H1 (cell line): ENCODE measurements at regions not wholly inside any gene's neighbourhood (a gene's known extent, or its start where the extent isn't known, plus 50 kb on each side); places are given as distances from the start of the nearest gene placed in this dataset.

Experiments used
- CTCF ChIA-PET: fragments of 300-600 bp; sonication (Branson Sonifier 250); formaldehyde crosslinking; loops from one replicate; lab custom pipeline; 2021; ENCODE audit not compliant: partially characterized antibody; lab: Charles Lee
- POLR2A ChIA-PET: fragments of 300-600 bp; sonication (Branson Sonifier 250); formaldehyde crosslinking; loops from one replicate; lab custom pipeline; 2021; ENCODE audit warnings: inconsistent platforms; ENCODE audit not compliant: partially characterized antibody; lab: Charles Lee
- DNase-seq, 2 experiments: peaks; one replicate each; pipeline versions ENCODE4 v3.0.0 to v3.0.0-alpha.2; 2010 to 2022; ENCODE audit warnings: low spot score in 2 of 2, low read depth in 1 of 2, mixed read lengths in 1 of 2
- FAIRE-seq: peaks from 2 replicates; lab custom pipeline; 2011; peaks lifted over from hg19 to GRCh38; lab: Jason Lieb, UNC
- H2AFZ ChIP-seq: 2 replicates; pipeline ENCODE4 v1.8.1; 2012; ENCODE audit warnings: low read length, inconsistent platforms
- H2AK5ac ChIP-seq: 2 replicates; pipeline ENCODE4 v1.6.1; 2013; ENCODE audit warnings: low read depth, low read length
- H2BK120ac ChIP-seq: replicated peaks from 2 replicates; pipeline ENCODE3; 2013; ENCODE audit warnings: low read depth, low read length, inconsistent platforms
- H2BK12ac ChIP-seq: 2 replicates; pipeline ENCODE4 v1.6.1; 2013; ENCODE audit warnings: low read depth, low read length
- H2BK15ac ChIP-seq: 2 replicates; pipeline ENCODE4 v1.6.1; 2013; ENCODE audit warnings: low read length
- H2BK20ac ChIP-seq: 2 replicates; pipeline ENCODE4 v1.6.1; 2013; ENCODE audit warnings: low read length
- H2BK5ac ChIP-seq: 2 replicates; pipeline ENCODE4 v1.6.1; 2013; ENCODE audit warnings: low read depth, low read length
- H3K14ac ChIP-seq: 2 replicates; pipeline ENCODE4 v1.6.1; 2013; ENCODE audit warnings: inconsistent platforms; ENCODE audit not compliant: insufficient read length
- H3K18ac ChIP-seq: 2 replicates; pipeline ENCODE4 v1.6.1; 2013; ENCODE audit warnings: low read length; ENCODE audit errors: extremely low read depth
- H3K23ac ChIP-seq: 2 replicates; pipeline ENCODE4 v1.6.1; 2013; ENCODE audit warnings: inconsistent platforms; ENCODE audit not compliant: insufficient read length
- H3K23me2 ChIP-seq: 2 replicates; pipeline ENCODE4 v1.6.1; 2013; ENCODE audit warnings: low read depth, low read length
- H3K27ac ChIP-seq: 2 replicates; pipeline ENCODE4 v1.6.1; 2011; ENCODE audit warnings: low read depth, low read length, inconsistent platforms
- H3K27me3 ChIP-seq, 4 experiments: replicated peaks in 1 of 4; 1 replicate in 1 of 4; 2 replicates in 3 of 4; pipeline versions ENCODE4 v1.6.1 to v1.8.1; 2011 to 2013; ENCODE audit warnings: low read length in 3 of 4, mild to moderate bottlenecking in 3 of 4, inconsistent platforms in 2 of 4, mixed read lengths in 2 of 4, moderate library complexity in 1 of 4; ENCODE audit not compliant: control insufficient read depth in 3 of 4, insufficient read depth in 3 of 4; ENCODE audit errors: extremely low read depth in 1 of 4
- H3K36me3 ChIP-seq, 4 experiments: 2 replicates each; pipeline versions ENCODE4 v1.6.1 to v1.8.1; 2011 to 2013; ENCODE audit warnings: mild to moderate bottlenecking in 4 of 4, low read length in 3 of 4, moderate library complexity in 2 of 4, control low read depth in 1 of 4, inconsistent platforms in 1 of 4; ENCODE audit not compliant: insufficient read depth in 4 of 4, control insufficient read depth in 2 of 4
- H3K4ac ChIP-seq: replicated peaks from 2 replicates; pipeline ENCODE3; 2013; ENCODE audit warnings: low read length, low read depth, mixed read lengths, inconsistent platforms; ENCODE audit not compliant: insufficient read length
- H3K4me1 ChIP-seq, 4 experiments: replicated peaks in 1 of 4; 1 replicate in 1 of 4; 2 replicates in 3 of 4; pipeline versions ENCODE4 v1.6.1 to v1.8.1; 2011 to 2013; ENCODE audit warnings: low read length in 3 of 4, inconsistent platforms in 2 of 4, mixed read lengths in 1 of 4; ENCODE audit not compliant: insufficient read depth in 4 of 4, control insufficient read depth in 3 of 4
- H3K4me2 ChIP-seq, 2 experiments: 2 replicates each; pipeline versions ENCODE4 v1.6.1 to v1.8.1; 2011 to 2013; ENCODE audit warnings: low read depth in 2 of 2, low read length in 2 of 2, control low read depth in 1 of 2, inconsistent platforms in 1 of 2, mild to moderate bottlenecking in 1 of 2; ENCODE audit not compliant: insufficient read depth in 1 of 2
- H3K4me3 ChIP-seq, 4 experiments: fragments of 200-600, 300-600 bp in 1 of 4; sonication (generic), shearing (Covaris generic), sonication (Bioruptor Twin) in 1 of 4; 2 replicates each; pipeline versions ENCODE4 v1.5.1 to v1.8.1; 2011 to 2016; ENCODE audit warnings: low read length in 4 of 4, low read depth in 3 of 4, control low read depth in 2 of 4, inconsistent platforms in 2 of 4, mild to moderate bottlenecking in 2 of 4, mixed read lengths in 1 of 4, moderate library complexity in 1 of 4; ENCODE audit not compliant: insufficient read depth in 2 of 4; ENCODE audit errors: extremely low read depth in 1 of 4
- H3K56ac ChIP-seq: replicated peaks from 2 replicates; pipeline ENCODE3; 2013; ENCODE audit warnings: low read depth, mild to moderate bottlenecking, mixed read lengths, low read length, inconsistent platforms; ENCODE audit not compliant: insufficient read length
- H3K79me1 ChIP-seq: 2 replicates; pipeline ENCODE4 v1.6.1; 2013; ENCODE audit warnings: low read depth, low read length, control low read depth
- H3K79me2 ChIP-seq, 2 experiments: 2 replicates each; pipeline versions ENCODE4 v1.6.1 to v1.8.1; 2012 to 2013; ENCODE audit warnings: low read length in 2 of 2, mild to moderate bottlenecking in 2 of 2, inconsistent platforms in 1 of 2; ENCODE audit not compliant: insufficient read depth in 2 of 2, control insufficient read depth in 1 of 2
- H3K9ac ChIP-seq, 4 experiments: replicated peaks in 1 of 4; 1 replicate in 1 of 4; 2 replicates in 3 of 4; pipeline versions ENCODE4 v1.6.1 to v1.8.1; 2011 to 2013; ENCODE audit warnings: low read depth in 3 of 4, low read length in 3 of 4, control low read depth in 2 of 4, mild to moderate bottlenecking in 2 of 4, moderate library complexity in 2 of 4, inconsistent platforms in 1 of 4; ENCODE audit errors: extremely low read depth in 1 of 4
- H3K9me3 ChIP-seq, 2 experiments: 2 replicates each; pipeline versions ENCODE4 v1.6.1 to v1.8.1; 2012 to 2013; ENCODE audit warnings: mild to moderate bottlenecking in 2 of 2, moderate library complexity in 2 of 2, control low read depth in 1 of 2, inconsistent platforms in 1 of 2, low read depth in 1 of 2, low read length in 1 of 2, mixed read lengths in 1 of 2; ENCODE audit not compliant: insufficient read depth in 2 of 2
- H4K20me1 ChIP-seq, 2 experiments: replicated peaks in 1 of 2; 2 replicates each; pipeline versions ENCODE3 to v1.8.1; 2011 to 2013; ENCODE audit warnings: inconsistent platforms in 2 of 2, low read length in 2 of 2, mild to moderate bottlenecking in 1 of 2; ENCODE audit not compliant: insufficient read depth in 2 of 2, control insufficient read depth in 1 of 2
- H4K5ac ChIP-seq: 2 replicates; pipeline ENCODE4 v1.6.1; 2013; ENCODE audit warnings: low read length, low read depth, mixed read lengths, inconsistent platforms; ENCODE audit not compliant: insufficient read length
- H4K8ac ChIP-seq: 2 replicates; pipeline ENCODE4 v1.8.0; 2013; ENCODE audit warnings: mild to moderate bottlenecking, moderate library complexity, low read length, inconsistent platforms; ENCODE audit not compliant: insufficient read depth; ENCODE audit errors: extremely low read depth
- H4K91ac ChIP-seq: replicated peaks from 2 replicates; pipeline ENCODE3; 2013; ENCODE audit warnings: low read length, mixed read lengths, inconsistent platforms; ENCODE audit not compliant: insufficient read length
- CBX8 ChIP-seq: fragments of 300-800, 300-1000 bp; sonication (generic); IDR thresholded peaks from 2 replicates; pipeline ENCODE4 v1.7.1; 2016; ENCODE audit warnings: low read depth, low read length, borderline replicate concordance
- JUND ChIP-seq: IDR thresholded peaks from 2 replicates; pipeline ENCODE4 v1.6.1; 2011; ENCODE audit warnings: mild to moderate bottlenecking, improper control_type of control experiment, low read length
- MAX ChIP-seq: IDR thresholded peaks from 2 replicates; pipeline ENCODE4 v1.6.1; 2012; ENCODE audit warnings: inconsistent platforms
- NRF1 ChIP-seq: IDR thresholded peaks from 2 replicates; pipeline ENCODE4 v1.6.1; 2011; ENCODE audit warnings: mild to moderate bottlenecking, low read depth, low read length, improper control_type of control experiment
- WGBS, 2 experiments: shearing (Covaris generic) in 1 of 2; methylation state at CpG; one replicate each; pipeline versions ENCODE4 v1.1.6 to v1.1.7; 2013 to 2015; ENCODE audit warnings: low lambda C conversion rate in 2 of 2, mixed read lengths in 2 of 2, inconsistent platforms in 1 of 2, low coverage in 1 of 2, missing lambda C conversion rate in 1 of 2; ENCODE audit not compliant: insufficient replicate concordance in 2 of 2, insufficient coverage in 1 of 2, insufficient read length in 1 of 2; ENCODE audit errors: extremely low coverage in 1 of 2, missing lambda C conversion rate in 1 of 2; 5-methylcytosine and 5-hydroxymethylcytosine counted together

- Histone ChIP-seq H3K9me3 (no peaks in the 10 kb centered on the region), H2BK5ac (no peak overlapping the region), H3K4ac (no peak overlapping the region), H3K23ac (no peak overlapping the region), H3K4me2 (no peak overlapping the region), H3K79me2 (peaks cover 0 to 3% of the 10 kb centered on the region in 2 experiments; a peak in 1 of 4 replicates), H2BK20ac (no peak overlapping the region), H3K79me1 (no peaks in the 10 kb centered on the region; the same call in 1 of the 2 replicates), H3K27me3 (peaks cover 0 to 2% (median 0%) of the 10 kb centered on the region in 4 experiments; a peak in 2 of 7 replicates), H3K9ac (no peak overlapping the region), H4K20me1 (no peaks in the 10 kb centered on the region), H4K91ac (no peak overlapping the region), H2BK12ac (no peak overlapping the region), H3K36me3 (no peaks in the 10 kb centered on the region), H3K4me1 (peaks cover 2 to 19% (median 5%) of the 10 kb centered on the region in 4 experiments; a peak in 6 of 7 replicates), H2AK5ac (no peak overlapping the region), H3K14ac (no peak overlapping the region), H4K8ac (no peak overlapping the region), H3K56ac (no peak overlapping the region), H2BK120ac (no peak overlapping the region), H2BK15ac (no peak overlapping the region), H4K5ac (no peak overlapping the region), H3K23me2 (no peaks in the 10 kb centered on the region; the same call in 1 of the 2 replicates), H3K4me3 (no peak overlapping the region), H3K27ac (no peak overlapping the region), H2AFZ (no peak overlapping the region), H3K18ac (no peak overlapping the region)
- DNase-seq (no peak), FAIRE-seq (no peak)
- POLR2A ChIA-PET, result no interaction called here
- 88% methylated on average over 2 of the region's 2 CpGs; no CpG with 5 or more reads in 1 of the 2 experiments for WGBS, 2 experiments
- CTCF ChIA-PET, result interaction anchor here (1.1 to 2.1 kb wide), 2 partner anchors 12 to 34 kb away, joined by 6 to 7 read pairs; no protein-coding TSS in a partner anchor
- no peak for TF ChIP-seq JUND
- no peak for TF ChIP-seq CBX8
- TF ChIP-seq MAX, result no peak
- no peak for TF ChIP-seq NRF1
These were observed 217.6 kb upstream of the IL12A start for GRCh38 chr3:159770998-159771397.
